ENCODE measurements at regions not wholly inside any gene's neighbourhood (a gene's known extent, or its start where the extent isn't known, plus 50 kb on each side); places are given as distances from the start of the nearest gene placed in this dataset.

GRCh38 chr10:42955493-42955889 lies 121.4 kb upstream of the RET start:
- Histone ChIP-seq H3K9me3 (peaks cover 0 to 6% of the 10 kb centered on the region in 2 donors), H3K4me3 (no peak overlapping the region), H3K4me1 (peaks cover 0 to 19% of the 10 kb centered on the region in 2 donors), H3K27me3 (no peaks in the 10 kb centered on the region), H3K27ac (no peak overlapping the region), H3K36me3 (no peaks in the 10 kb centered on the region)
- TF ChIP-seq CTCF (IDR thresholded peaks at IDR 0.05), result no peak
- peak; percentile 23 for DNase-seq (ENCODE audit: low spot score)

- Histone ChIP-seq H3K27me3 (no peaks in the 10 kb centered on the region), H3K4me3 (no peak overlapping the region), H3K36me3 (no peaks in the 10 kb centered on the region), H3K27ac (no peak overlapping the region), H3K4me1 (peaks cover 0 to 18% of the 10 kb centered on the region in 2 donors), H3K9me3 (peaks cover 0 to 6% of the 10 kb centered on the region in 2 donors)
- no peak for TF ChIP-seq CTCF (IDR thresholded peaks at IDR 0.05)
- peak; percentile 30 for DNase-seq (ENCODE audit: low spot score)
These were observed 120.8 kb upstream of the RET start for GRCh38 chr10:42956045-42956444.

GRCh38 chr10:42958142-42958868 lies 118.6 kb upstream of the RET start:
- Histone ChIP-seq H3K27ac (no peak overlapping the region), H3K27me3 (no peaks in the 10 kb centered on the region), H3K36me3 (no peaks in the 10 kb centered on the region), H3K4me3 (no peak overlapping the region), H3K4me1 (peaks cover 0 to 5% of the 10 kb centered on the region in 2 donors), H3K9me3 (peaks cover 0 to 6% of the 10 kb centered on the region in 2 donors)
- DNase-seq (ENCODE audit: low spot score), result peak; percentile 21
- no peak for TF ChIP-seq CTCF (IDR thresholded peaks at IDR 0.05)

- peaks cover 0 to 5% of the 10 kb centered on the region in 2 donors for H3K4me1 ChIP-seq
- peaks cover 0 to 6% of the 10 kb centered on the region in 2 donors for H3K9me3 ChIP-seq
- H3K36me3 ChIP-seq, result no peaks in the 10 kb centered on the region
- H3K4me3 ChIP-seq, result no peak overlapping the region
- no peaks in the 10 kb centered on the region for H3K27me3 ChIP-seq
- peak; percentile 18 for DNase-seq (ENCODE audit: low spot score)
- no peak overlapping the region for H3K27ac ChIP-seq
- TF ChIP-seq CTCF (IDR thresholded peaks at IDR 0.05), result no peak
These were observed 117.0 kb upstream of the RET start for GRCh38 chr10:42959833-42960232.

GRCh38 chr10:42960491-42960990 lies 116.3 kb upstream of the RET start:
- Histone ChIP-seq H3K4me3 (no peak overlapping the region), H3K4me1 (peaks cover 0 to 5% of the 10 kb centered on the region in 2 donors), H3K27me3 (no peaks in the 10 kb centered on the region), H3K36me3 (no peaks in the 10 kb centered on the region), H3K27ac (no peak overlapping the region), H3K9me3 (peaks cover 0 to 6% of the 10 kb centered on the region in 2 donors)
- no peak for TF ChIP-seq CTCF (IDR thresholded peaks at IDR 0.05)
- DNase-seq (ENCODE audit: low spot score), result peak; percentile 42

Measured in right atrium auricular region (tissue), 2 donors.